Smooth muscle cell (in vitro differentiated cells): ENCODE measurements at regions not wholly inside any gene's neighbourhood (a gene's known extent, or its start where the extent isn't known, plus 50 kb on each side); places are given as distances from the start of the nearest gene placed in this dataset.

Experiments
- DNase-seq: peaks from one replicate; lab custom pipeline; 2025; ENCODE audit not compliant: unreplicated experiment; lab: John Stamatoyannopoulos, UW
- H2AFZ ChIP-seq: fragments of 200-600 bp; sonication (generic); 2 replicates; pipeline ENCODE4 v1.6.0; 2016; ENCODE audit warnings: antibody characterized with exemption, low read depth, mild to moderate bottlenecking
- H3F3A ChIP-seq: fragments of 200-600 bp; sonication (generic); 2 replicates; pipeline ENCODE4 v1.6.0; 2017; ENCODE audit warnings: antibody characterized with exemption, low read depth
- H3K27ac ChIP-seq: fragments of 200-600 bp; sonication (generic); 2 replicates; pipeline ENCODE4 v1.5.1; 2016; ENCODE audit warnings: low read depth, mild to moderate bottlenecking
- H3K27me3 ChIP-seq: fragments of 200-600 bp; sonication (generic); 2 replicates; pipeline ENCODE4 v1.6.1; 2016; ENCODE audit warnings: low read depth, mild to moderate bottlenecking
- H3K36me3 ChIP-seq: fragments of 200-600 bp; sonication (generic); 2 replicates; pipeline ENCODE4 v1.5.1; 2016; ENCODE audit warnings: low read depth
- H3K4me1 ChIP-seq: fragments of 200-600 bp; sonication (generic); 2 replicates; pipeline ENCODE4 v1.5.1; 2016; ENCODE audit warnings: low read depth
- H3K4me2 ChIP-seq: fragments of 200-600 bp; sonication (generic); 2 replicates; pipeline ENCODE4 v1.6.0; 2016; ENCODE audit warnings: mild to moderate bottlenecking
- H3K4me3 ChIP-seq: fragments of 200-600 bp; sonication (generic); 2 replicates; pipeline ENCODE4 v1.5.1; 2016; ENCODE audit warnings: mild to moderate bottlenecking
- H3K79me2 ChIP-seq: fragments of 200-600 bp; sonication (generic); 2 replicates; pipeline ENCODE4 v1.6.0; 2016; ENCODE audit warnings: low read depth, mild to moderate bottlenecking
- H3K9ac ChIP-seq: fragments of 200-600 bp; sonication (generic); 2 replicates; pipeline ENCODE4 v1.6.0; 2016; ENCODE audit warnings: low read depth
- H3K9me3 ChIP-seq: fragments of 200-600 bp; sonication (generic); replicated peaks from 2 replicates; pipeline ENCODE4 v1.5.1; 2016; ENCODE audit warnings: low read depth
- H4K20me1 ChIP-seq: fragments of 200-600 bp; sonication (generic); 2 replicates; pipeline ENCODE4 v1.6.0; 2016; ENCODE audit warnings: low read depth
- CTCF ChIP-seq: fragments of 200-600 bp; sonication (generic); IDR thresholded peaks from 2 replicates; pipeline ENCODE4 v1.5.1; 2017; ENCODE audit warnings: borderline replicate concordance, mild to moderate bottlenecking, antibody characterized with exemption; ENCODE audit not compliant: insufficient read depth, poor library complexity, severe bottlenecking
- WGBS: methylation state at CpG from one replicate; pipeline ENCODE4 v1.1.7; 2016; ENCODE audit warnings: low lambda C conversion rate; 5-methylcytosine and 5-hydroxymethylcytosine counted together

GRCh38 chrX:22325096-22325495 lies 52.4 kb downstream of the CBLL2 start:
- H3K9ac ChIP-seq, result no peak overlapping the region
- no peaks in the 10 kb centered on the region for H3K79me2 ChIP-seq
- no peaks in the 10 kb centered on the region for H3K36me3 ChIP-seq
- no peak overlapping the region for H3K4me3 ChIP-seq
- peak overlapping the region; percentile 35 for H3K27ac ChIP-seq
- no peaks in the 10 kb centered on the region for H3K9me3 ChIP-seq
- 39% methylated on average over 2 of the region's 2 CpGs for whole genome bisulfite sequencing
- no peaks in the 10 kb centered on the region for H3K27me3 ChIP-seq
- no peaks in the 10 kb centered on the region for H3F3A ChIP-seq
- no peak for DNase-seq
- H4K20me1 ChIP-seq, result no peaks in the 10 kb centered on the region
- H3K4me1 ChIP-seq, result no peaks in the 10 kb centered on the region
- no peak for TF ChIP-seq CTCF
- H3K4me2 ChIP-seq, result peak overlapping the region; percentile 28
- H2AFZ ChIP-seq, result peak overlapping the region; percentile 37

- DNase-seq, result no peak
- no peaks in the 10 kb centered on the region for H3K9me3 ChIP-seq
- WGBS, result 46% methylated on average over 2 of the region's 2 CpGs
- no peaks in the 10 kb centered on the region for H3K27me3 ChIP-seq
- H3K4me1 ChIP-seq, result no peaks in the 10 kb centered on the region
- H4K20me1 ChIP-seq, result no peaks in the 10 kb centered on the region
- no peak overlapping the region for H3K9ac ChIP-seq
- H3K27ac ChIP-seq, result no peak overlapping the region
- H3K4me2 ChIP-seq, result no peak overlapping the region
- no peak overlapping the region for H3K4me3 ChIP-seq
- H2AFZ ChIP-seq, result no peak overlapping the region
- no peaks in the 10 kb centered on the region for H3F3A ChIP-seq
- no peak for TF ChIP-seq CTCF
- no peaks in the 10 kb centered on the region for H3K79me2 ChIP-seq
- no peaks in the 10 kb centered on the region for H3K36me3 ChIP-seq
Observed at GRCh38 chrX:22329783-22330182, 57.1 kb downstream of the CBLL2 start.

GRCh38 chrX:22338740-22339139 lies 66.0 kb downstream of the CBLL2 start:
- no peak overlapping the region for H2AFZ ChIP-seq
- peak overlapping the region; percentile 70 for H3K27ac ChIP-seq
- H3K79me2 ChIP-seq, result no peaks in the 10 kb centered on the region
- TF ChIP-seq CTCF, result no peak
- no peaks in the 10 kb centered on the region for H3K9me3 ChIP-seq
- no peaks in the 10 kb centered on the region for H3F3A ChIP-seq
- no peaks in the 10 kb centered on the region for H3K27me3 ChIP-seq
- H3K4me1 ChIP-seq, result no peaks in the 10 kb centered on the region
- WGBS, result 29% methylated on average over 1 of the region's 1 CpG
- DNase-seq, result no peak
- no peak overlapping the region for H3K4me2 ChIP-seq
- H3K9ac ChIP-seq, result peak overlapping the region; percentile 48
- H3K4me3 ChIP-seq, result no peak overlapping the region
- H4K20me1 ChIP-seq, result no peaks in the 10 kb centered on the region
- no peaks in the 10 kb centered on the region for H3K36me3 ChIP-seq

DNA sequence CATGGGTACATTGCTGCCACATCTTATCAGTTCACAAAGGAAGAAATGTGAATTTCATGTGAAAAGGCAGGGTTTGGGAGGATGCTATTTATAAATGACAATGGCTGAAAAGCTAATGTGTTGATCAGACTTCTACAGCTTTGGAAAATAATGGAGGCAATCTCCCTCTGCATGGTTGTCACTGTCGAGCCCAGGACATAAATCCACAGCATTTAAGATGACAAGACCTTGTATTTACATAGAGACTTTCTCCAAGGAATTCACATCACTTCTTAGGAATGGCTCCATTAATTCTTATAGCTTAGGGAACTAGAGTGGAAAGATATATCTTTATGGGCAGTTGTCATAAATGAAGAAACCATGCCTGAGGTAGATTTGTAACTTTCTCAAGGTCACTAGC lies 66.7 kb downstream of the CBLL2 start:
- H3K4me2 ChIP-seq, result no peak overlapping the region
- no peaks in the 10 kb centered on the region for H3K27me3 ChIP-seq
- TF ChIP-seq CTCF, result no peak
- no peaks in the 10 kb centered on the region for H3K9me3 ChIP-seq
- H3K36me3 ChIP-seq, result no peaks in the 10 kb centered on the region
- H3K4me1 ChIP-seq, result no peaks in the 10 kb centered on the region
- no peak overlapping the region for H2AFZ ChIP-seq
- no peak for DNase-seq
- H3K9ac ChIP-seq, result peak overlapping the region; percentile 48
- H3K4me3 ChIP-seq, result no peak overlapping the region
- H3F3A ChIP-seq, result no peaks in the 10 kb centered on the region
- H3K79me2 ChIP-seq, result no peaks in the 10 kb centered on the region
- peak overlapping the region; percentile 70 for H3K27ac ChIP-seq
- no peaks in the 10 kb centered on the region for H4K20me1 ChIP-seq
- WGBS, result 21% methylated on average over 1 of the region's 1 CpG
